Spleen (tissue), 11 donors: ENCODE measurements at regions not wholly inside any gene's neighbourhood (a gene's known extent, or its start where the extent isn't known, plus 50 kb on each side); places are given as distances from the start of the nearest gene placed in this dataset.

Source experiments
- DNase-seq: peaks from one replicate; pipeline ENCODE4 v3.0.0-alpha.2; 2020
- H3K27ac ChIP-seq, 8 donors: fragments of 200-600 bp; sonication (generic) in 7 of 8; 1 replicate in 4 of 8; 2 replicates in 4 of 8; pipeline versions ENCODE4 v1.5.0 to v1.8.0; 2016 to 2021; ENCODE audit warnings: inconsistent platforms in 4 of 8, mild to moderate bottlenecking in 4 of 8, moderate library complexity in 1 of 8
- H3K27me3 ChIP-seq, 7 donors: fragments of 200-600 bp; sonication (generic) in 6 of 7; replicated peaks in 1 of 7; 1 replicate in 4 of 7; 2 replicates in 3 of 7; pipeline versions ENCODE4 v1.5.0 to v1.8.0; 2016 to 2021; ENCODE audit warnings: inconsistent platforms in 3 of 7, mild to moderate bottlenecking in 1 of 7
- H3K36me3 ChIP-seq, 6 donors: fragments of 200-600 bp; sonication (generic) in 5 of 6; 1 replicate in 4 of 6; 2 replicates in 2 of 6; pipeline versions ENCODE4 v1.5.0 to v1.8.0; 2016 to 2021; ENCODE audit warnings: inconsistent platforms in 2 of 6
- H3K4me1 ChIP-seq, 6 donors: fragments of 200-600 bp; sonication (generic) in 5 of 6; 1 replicate in 3 of 6; 2 replicates in 3 of 6; pipeline versions ENCODE4 v1.5.0 to v1.8.0; 2016 to 2021; ENCODE audit warnings: inconsistent platforms in 3 of 6
- H3K4me3 ChIP-seq, 8 donors: fragments of 200-600 bp; sonication (generic) in 7 of 8; 1 replicate in 4 of 8; 2 replicates in 4 of 8; pipeline versions ENCODE4 v1.5.0 to v1.8.0; 2016 to 2021; ENCODE audit warnings: inconsistent platforms in 4 of 8, mild to moderate bottlenecking in 4 of 8, moderate library complexity in 2 of 8
- H3K9me3 ChIP-seq, 8 donors: fragments of 200-600 bp; sonication (generic) in 7 of 8; 1 replicate in 4 of 8; 2 replicates in 4 of 8; pipeline versions ENCODE4 v1.5.0 to v1.8.0; 2016 to 2021; ENCODE audit warnings: inconsistent platforms in 4 of 8
- POLR2A ChIP-seq, 3 donors: fragments of 450-650 bp; IDR thresholded peaks; one replicate each; pipeline ENCODE4 v1.5.1; 2017; ENCODE audit warnings: antibody characterized with exemption in 3 of 3, mild to moderate bottlenecking in 1 of 3
- POLR2AphosphoS5 ChIP-seq, 3 donors: sonication (generic); formaldehyde crosslinking; IDR thresholded peaks; one replicate each; pipeline ENCODE4 v1.5.1; 2017; ENCODE audit warnings: antibody characterized with exemption in 3 of 3
- WGBS, 5 donors: extraction: QIAGEN DNeasy Blood & Tissue Kit in 3 of 5; methylation state at CpG; one replicate each; pipeline versions ENCODE4 v1.1.5 to v1.1.7; 2013 to 2018; 5-methylcytosine and 5-hydroxymethylcytosine counted together
- intact Hi-C: fragments of 100-400 bp; cut with DNase I; formaldehyde crosslinking; loops from one replicate; pipeline ENCODE4 v1.15.0; 2023; ENCODE audit warnings: low total_unique reads
- TF ChIP-seq, protein P1 (sequence below), 11 experiments: fragments of 200-600 bp in 7 of 11; fragments of 450-650 bp in 4 of 11; sonication (generic) in 4 of 11; IDR thresholded peaks in 8 of 11; conservative IDR thresholded peaks in 3 of 11; 1 replicate in 7 of 11; 2 replicates in 4 of 11; pipeline versions ENCODE4 v1.4.0 to v1.8.0; 2016 to 2021; ENCODE audit warnings: antibody characterized with exemption in 11 of 11, inconsistent platforms in 4 of 11, mild to moderate bottlenecking in 1 of 11
- donor health status: healthy with polysubstance abuse.
- donor health status: DM: no; HTN: no; CAD: no; lungs with moderate emphysema.
- donor health status: DM: no; HTN: no; CAD: no.
- donor health status: Bipolar disorder and iron deficiency.
- donor health status: healthy.
- donor health status: DM: no; HTN: no; CAD: no.
- donor health status: DM: yes; HTN: yes; CAD: no.

DNA sequence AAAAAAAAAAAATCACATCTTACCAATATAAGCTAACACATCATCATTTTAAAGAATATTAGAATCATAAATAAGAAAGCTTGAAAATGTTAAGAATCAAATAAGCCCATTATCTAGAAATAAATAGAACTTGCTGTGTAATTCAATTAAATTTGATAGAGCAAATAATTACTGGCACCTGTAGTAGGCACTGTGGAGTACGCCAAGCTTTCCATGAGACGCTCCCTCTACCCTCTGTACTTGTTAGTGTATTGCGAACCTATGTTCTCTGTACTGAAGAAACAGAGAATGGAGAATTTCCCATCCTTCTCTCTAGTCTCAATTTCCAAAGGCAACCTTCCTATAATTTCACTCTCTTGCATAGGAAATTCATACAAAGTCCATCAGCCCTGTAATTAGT, 61.7 kb upstream of the HAND2 start:
- no peak overlapping the region for H3K27ac ChIP-seq
- DNase-seq: no peak
- no peaks in the 10 kb centered on the region for H3K4me1 ChIP-seq
- no peak overlapping the region for H3K4me3 ChIP-seq
- intact Hi-C loops: no loop called here
- peaks cover 0 to 5% (median 0%) of the 10 kb centered on the region in 7 donors for H3K27me3 ChIP-seq
- TF ChIP-seq POLR2AphosphoS5 (IDR thresholded peaks at IDR 0.05): no peak
- TF ChIP-seq POLR2A (IDR thresholded peaks at IDR 0.05): no peak
- TF ChIP-seq, protein P1, sequence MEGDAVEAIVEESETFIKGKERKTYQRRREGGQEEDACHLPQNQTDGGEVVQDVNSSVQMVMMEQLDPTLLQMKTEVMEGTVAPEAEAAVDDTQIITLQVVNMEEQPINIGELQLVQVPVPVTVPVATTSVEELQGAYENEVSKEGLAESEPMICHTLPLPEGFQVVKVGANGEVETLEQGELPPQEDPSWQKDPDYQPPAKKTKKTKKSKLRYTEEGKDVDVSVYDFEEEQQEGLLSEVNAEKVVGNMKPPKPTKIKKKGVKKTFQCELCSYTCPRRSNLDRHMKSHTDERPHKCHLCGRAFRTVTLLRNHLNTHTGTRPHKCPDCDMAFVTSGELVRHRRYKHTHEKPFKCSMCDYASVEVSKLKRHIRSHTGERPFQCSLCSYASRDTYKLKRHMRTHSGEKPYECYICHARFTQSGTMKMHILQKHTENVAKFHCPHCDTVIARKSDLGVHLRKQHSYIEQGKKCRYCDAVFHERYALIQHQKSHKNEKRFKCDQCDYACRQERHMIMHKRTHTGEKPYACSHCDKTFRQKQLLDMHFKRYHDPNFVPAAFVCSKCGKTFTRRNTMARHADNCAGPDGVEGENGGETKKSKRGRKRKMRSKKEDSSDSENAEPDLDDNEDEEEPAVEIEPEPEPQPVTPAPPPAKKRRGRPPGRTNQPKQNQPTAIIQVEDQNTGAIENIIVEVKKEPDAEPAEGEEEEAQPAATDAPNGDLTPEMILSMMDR (IDR thresholded peaks at IDR 0.05 in 8 of 11, conservative IDR thresholded peaks at IDR 0.05 in 3 of 11): no peak
- H3K9me3 ChIP-seq: no peaks in the 10 kb centered on the region
- WGBS, 5 donors: 82 to 91% (median 88%) methylated on average over 3 of the region's 3 CpGs
- H3K36me3 ChIP-seq: no peaks in the 10 kb centered on the region

DNA sequence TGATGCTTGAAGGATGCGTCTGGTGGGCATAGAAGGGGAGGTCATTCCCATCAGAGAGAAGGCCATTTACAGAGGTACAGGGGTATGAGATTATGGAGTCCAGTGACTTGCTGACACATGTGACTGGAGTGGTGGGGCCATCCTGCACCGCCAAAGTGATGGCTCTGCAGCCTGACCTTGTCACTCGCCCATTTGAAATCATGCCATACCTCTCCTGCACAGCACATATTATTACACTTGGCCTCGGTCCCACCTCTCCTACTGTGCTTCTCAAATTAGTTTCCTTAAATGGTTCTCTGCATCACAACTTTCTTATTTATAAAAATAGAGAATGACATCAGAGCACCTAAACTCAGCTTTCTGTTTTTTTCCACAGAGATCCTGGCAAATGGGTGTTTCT, 60.7 kb upstream of the HAND2 start:
- DNase-seq: no peak
- Histone ChIP-seq H3K27me3 (peaks cover 0 to 5% (median 0%) of the 10 kb centered on the region in 7 donors), H3K4me1 (no peaks in the 10 kb centered on the region), H3K36me3 (no peaks in the 10 kb centered on the region), H3K9me3 (no peaks in the 10 kb centered on the region), H3K27ac (no peak overlapping the region), H3K4me3 (no peak overlapping the region)
- TF ChIP-seq, protein P1 (IDR thresholded peaks at IDR 0.05 in 8 of 11, conservative IDR thresholded peaks at IDR 0.05 in 3 of 11): no peak
- TF ChIP-seq POLR2AphosphoS5 (IDR thresholded peaks at IDR 0.05) (no peak), POLR2A (IDR thresholded peaks at IDR 0.05) (no peak)
- intact Hi-C loops: no loop called here
- 80 to 91% (median 84%) methylated on average over 4 of the region's 4 CpGs for WGBS, 5 donors

DNA sequence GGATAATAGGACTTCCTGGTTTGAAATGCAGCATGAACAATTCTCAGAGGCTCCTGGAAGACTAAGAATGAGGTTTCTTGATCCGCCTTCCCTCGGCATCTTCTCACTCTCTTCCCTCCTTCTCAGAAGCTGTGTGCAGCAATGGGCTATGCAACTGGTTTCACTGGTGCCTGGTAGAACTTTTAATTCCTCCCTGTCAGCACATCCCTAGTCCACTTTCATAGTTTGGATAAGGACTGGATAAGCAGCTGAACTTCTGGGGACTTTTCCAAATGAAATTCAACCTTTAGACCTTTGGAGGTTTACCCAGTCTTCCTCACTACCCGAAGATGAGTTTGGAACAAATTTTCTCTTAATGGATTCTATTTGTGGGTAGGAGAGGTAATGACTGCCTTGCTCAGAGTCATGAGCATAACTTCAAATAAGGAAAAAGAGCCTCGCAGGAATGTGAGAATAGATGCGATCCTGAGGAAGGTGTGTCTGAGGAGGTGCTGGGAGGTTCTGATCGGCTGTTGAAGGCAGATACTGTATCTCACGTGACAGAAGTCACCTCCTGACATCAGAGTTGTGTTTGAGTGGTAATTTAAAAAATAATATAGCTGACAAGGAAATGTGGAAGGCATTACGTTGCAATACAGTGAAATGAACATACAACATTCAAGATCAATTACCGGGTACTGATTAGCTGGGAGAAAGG, 56.0 kb upstream of the HAND2 start:
- intact Hi-C loops: no loop called here
- no peaks in the 10 kb centered on the region for H3K9me3 ChIP-seq
- no peaks in the 10 kb centered on the region for H3K36me3 ChIP-seq
- no peak for DNase-seq
- no peak overlapping the region for H3K27ac ChIP-seq
- peaks cover 0 to 5% (median 0%) of the 10 kb centered on the region in 7 donors for H3K27me3 ChIP-seq
- 72 to 83% (median 77%) methylated on average over 9 of the region's 9 CpGs for WGBS, 5 donors
- H3K4me1 ChIP-seq: no peaks in the 10 kb centered on the region
- no peak overlapping the region for H3K4me3 ChIP-seq
- TF ChIP-seq POLR2AphosphoS5 (IDR thresholded peaks at IDR 0.05) (no peak), POLR2A (IDR thresholded peaks at IDR 0.05) (no peak)
- TF ChIP-seq, protein P1 (IDR thresholded peaks at IDR 0.05 in 8 of 11, conservative IDR thresholded peaks at IDR 0.05 in 3 of 11): no peak

DNA sequence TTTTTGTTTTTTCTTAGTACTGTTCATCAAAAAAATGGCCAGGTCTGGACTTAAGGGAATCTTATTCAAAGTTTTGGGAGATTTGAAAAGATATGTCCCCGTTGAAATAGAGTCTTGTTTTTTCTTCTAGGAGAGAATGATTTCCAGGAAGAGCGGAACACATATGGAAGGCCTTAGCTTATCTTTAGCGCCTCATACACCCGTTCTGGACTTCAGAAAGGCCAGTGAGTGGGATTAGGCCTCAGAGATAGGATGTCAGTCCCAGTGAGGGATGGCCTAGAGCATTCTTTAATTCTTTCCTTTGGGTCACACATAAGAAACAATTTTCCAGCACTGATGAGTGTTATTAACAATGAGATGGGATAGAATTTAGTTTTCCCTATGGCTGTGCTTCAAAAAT, 54.5 kb upstream of the HAND2 start:
- Histone ChIP-seq H3K4me3 (no peak overlapping the region), H3K36me3 (no peaks in the 10 kb centered on the region), H3K27ac (no peak overlapping the region), H3K27me3 (peaks cover 0 to 2% (median 0%) of the 10 kb centered on the region in 7 donors), H3K4me1 (no peaks in the 10 kb centered on the region), H3K9me3 (no peaks in the 10 kb centered on the region)
- TF ChIP-seq POLR2AphosphoS5 (IDR thresholded peaks at IDR 0.05): no peak
- TF ChIP-seq POLR2A (IDR thresholded peaks at IDR 0.05): no peak
- TF ChIP-seq, protein P1 (IDR thresholded peaks at IDR 0.05 in 8 of 11, conservative IDR thresholded peaks at IDR 0.05 in 3 of 11): no peak
- no peak for DNase-seq
- intact Hi-C loops: no loop called here
- 77 to 89% (median 85%) methylated on average over 4 of the region's 4 CpGs for WGBS, 5 donors
